ENCODE measurements at regions not wholly inside any gene's neighbourhood (a gene's known extent, or its start where the extent isn't known, plus 50 kb on each side); places are given as distances from the start of the nearest gene placed in this dataset.
"Not testable (repeated sequence)": the region's sequence is repeated elsewhere in the genome, so short reads cannot be mapped to it uniquely, and the experiment has no call there.

GRCh38 chr7:9029681-9030530 is 596.5 kb downstream of the NXPH1 start:
- no peak overlapping the region for H3K9ac ChIP-seq (ENCODE audit: low read depth in 1 of 3, low read length in 3 of 3)
- H3K4me1 ChIP-seq (ENCODE audit: control insufficient read depth in 3 of 3, insufficient read depth in 3 of 3, low read length in 3 of 3): no peaks in the 10 kb centered on the region
- no peaks in the 10 kb centered on the region for H3K36me3 ChIP-seq (ENCODE audit: control insufficient read depth in 3 of 3, insufficient read depth in 3 of 3, low read length in 3 of 3)
- no peaks in the 10 kb centered on the region for H3K27me3 ChIP-seq (ENCODE audit: control insufficient read depth in 3 of 3, insufficient read depth in 3 of 3, low read length in 3 of 3)
- H3K27ac ChIP-seq (ENCODE audit: low read depth, low read length): no peak overlapping the region
- no peak overlapping the region for H3K4me3 ChIP-seq (ENCODE audit: low read length in 3 of 3)
- no peaks in the 10 kb centered on the region for H3K9me3 ChIP-seq (ENCODE audit: control insufficient read depth in 3 of 3, low read length in 3 of 3)

- no peaks in the 10 kb centered on the region for H3K4me1 ChIP-seq (ENCODE audit: control insufficient read depth in 3 of 3, insufficient read depth in 3 of 3, low read length in 3 of 3)
- no peak overlapping the region for H3K9ac ChIP-seq (ENCODE audit: low read depth in 1 of 3, low read length in 3 of 3)
- no peaks in the 10 kb centered on the region for H3K36me3 ChIP-seq (ENCODE audit: control insufficient read depth in 3 of 3, insufficient read depth in 3 of 3, low read length in 3 of 3)
- no peaks in the 10 kb centered on the region for H3K9me3 ChIP-seq (ENCODE audit: control insufficient read depth in 3 of 3, low read length in 3 of 3)
- no peak overlapping the region for H3K4me3 ChIP-seq (ENCODE audit: low read length in 3 of 3)
- no peak overlapping the region for H3K27ac ChIP-seq (ENCODE audit: low read depth, low read length)
- H3K27me3 ChIP-seq (ENCODE audit: control insufficient read depth in 3 of 3, insufficient read depth in 3 of 3, low read length in 3 of 3): no peaks in the 10 kb centered on the region
Measured at GRCh38 chr7:9030976-9031375, 597.6 kb downstream of the NXPH1 start.

- H3K27ac ChIP-seq (ENCODE audit: low read depth, low read length): no peak overlapping the region
- H3K36me3 ChIP-seq (ENCODE audit: control insufficient read depth in 3 of 3, insufficient read depth in 3 of 3, low read length in 3 of 3): no peaks in the 10 kb centered on the region
- H3K27me3 ChIP-seq (ENCODE audit: control insufficient read depth in 3 of 3, insufficient read depth in 3 of 3, low read length in 3 of 3): no peaks in the 10 kb centered on the region
- H3K4me3 ChIP-seq (ENCODE audit: low read length in 3 of 3): no peak overlapping the region
- H3K9me3 ChIP-seq (ENCODE audit: control insufficient read depth in 3 of 3, low read length in 3 of 3): no peaks in the 10 kb centered on the region
- H3K9ac ChIP-seq (ENCODE audit: low read depth in 1 of 3, low read length in 3 of 3): no peak overlapping the region
- no peaks in the 10 kb centered on the region for H3K4me1 ChIP-seq (ENCODE audit: control insufficient read depth in 3 of 3, insufficient read depth in 3 of 3, low read length in 3 of 3)
Measured at GRCh38 chr7:9031386-9031785, 598.0 kb downstream of the NXPH1 start.

GRCh38 chr7:9036080-9036479 is 602.7 kb downstream of the NXPH1 start:
- Histone ChIP-seq H3K27ac (ENCODE audit: low read depth, low read length) (no peak overlapping the region), H3K27me3 (ENCODE audit: control insufficient read depth in 3 of 3, insufficient read depth in 3 of 3, low read length in 3 of 3) (no peaks in the 10 kb centered on the region), H3K9me3 (ENCODE audit: control insufficient read depth in 3 of 3, low read length in 3 of 3) (no peaks in the 10 kb centered on the region), H3K4me3 (ENCODE audit: low read length in 3 of 3) (no peak overlapping the region), H3K4me1 (ENCODE audit: control insufficient read depth in 3 of 3, insufficient read depth in 3 of 3, low read length in 3 of 3) (no peaks in the 10 kb centered on the region), H3K9ac (ENCODE audit: low read depth in 1 of 3, low read length in 3 of 3) (no peak overlapping the region), H3K36me3 (ENCODE audit: control insufficient read depth in 3 of 3, insufficient read depth in 3 of 3, low read length in 3 of 3) (no peaks in the 10 kb centered on the region)

- H3K27me3 ChIP-seq (ENCODE audit: control insufficient read depth in 3 of 3, insufficient read depth in 3 of 3, low read length in 3 of 3): no peaks in the 10 kb centered on the region
- no peaks in the 10 kb centered on the region for H3K36me3 ChIP-seq (ENCODE audit: control insufficient read depth in 3 of 3, insufficient read depth in 3 of 3, low read length in 3 of 3)
- H3K4me1 ChIP-seq (ENCODE audit: control insufficient read depth in 3 of 3, insufficient read depth in 3 of 3, low read length in 3 of 3): no peaks in the 10 kb centered on the region
- no peak overlapping the region for H3K27ac ChIP-seq (ENCODE audit: low read depth, low read length)
- peaks cover 0 to 2% (median 0%) of the 10 kb centered on the region in 3 donors for H3K9me3 ChIP-seq (ENCODE audit: control insufficient read depth in 3 of 3, low read length in 3 of 3)
- H3K9ac ChIP-seq (ENCODE audit: low read depth in 1 of 3, low read length in 3 of 3): no peak overlapping the region
- no peak overlapping the region for H3K4me3 ChIP-seq (ENCODE audit: low read length in 3 of 3)
Measured at GRCh38 chr7:9071160-9071762, 637.9 kb downstream of the NXPH1 start.

- H3K4me3 ChIP-seq (ENCODE audit: low read length in 3 of 3); H3K9ac ChIP-seq (ENCODE audit: low read depth in 1 of 3, low read length in 3 of 3); H3K36me3 ChIP-seq (ENCODE audit: control insufficient read depth in 3 of 3, insufficient read depth in 3 of 3, low read length in 3 of 3); H3K27me3 ChIP-seq (ENCODE audit: control insufficient read depth in 3 of 3, insufficient read depth in 3 of 3, low read length in 3 of 3); H3K4me1 ChIP-seq (ENCODE audit: control insufficient read depth in 3 of 3, insufficient read depth in 3 of 3, low read length in 3 of 3); H3K27ac ChIP-seq (ENCODE audit: low read depth, low read length); H3K9me3 ChIP-seq (ENCODE audit: control insufficient read depth in 3 of 3, low read length in 3 of 3): not testable (repeated sequence)
Measured at GRCh38 chr7:9075774-9076173, 642.4 kb downstream of the NXPH1 start.

- no peak overlapping the region for H3K9ac ChIP-seq (ENCODE audit: low read depth in 1 of 3, low read length in 3 of 3)
- H3K9me3 ChIP-seq (ENCODE audit: control insufficient read depth in 3 of 3, low read length in 3 of 3): no peaks in the 10 kb centered on the region
Measured at GRCh38 chr7:9082203-9082602, 648.8 kb downstream of the NXPH1 start.

GRCh38 chr7:9083837-9084236 is 650.4 kb downstream of the NXPH1 start:
- no peaks in the 10 kb centered on the region for H3K4me1 ChIP-seq (ENCODE audit: control insufficient read depth in 3 of 3, insufficient read depth in 3 of 3, low read length in 3 of 3)
- no peaks in the 10 kb centered on the region for H3K27me3 ChIP-seq (ENCODE audit: control insufficient read depth in 3 of 3, insufficient read depth in 3 of 3, low read length in 3 of 3)
- H3K36me3 ChIP-seq (ENCODE audit: control insufficient read depth in 3 of 3, insufficient read depth in 3 of 3, low read length in 3 of 3): no peaks in the 10 kb centered on the region
- no peak overlapping the region for H3K4me3 ChIP-seq (ENCODE audit: low read length in 3 of 3)
- H3K9ac ChIP-seq (ENCODE audit: low read depth in 1 of 3, low read length in 3 of 3): no peak overlapping the region
- H3K27ac ChIP-seq (ENCODE audit: low read depth, low read length): no peak overlapping the region
- H3K9me3 ChIP-seq (ENCODE audit: control insufficient read depth in 3 of 3, low read length in 3 of 3): no peaks in the 10 kb centered on the region

More at GRCh38 chr7:9082203-9082602, 648.8 kb downstream of the NXPH1 start:
- Histone ChIP-seq H3K4me3 (ENCODE audit: low read length in 3 of 3) (no peak overlapping the region), H3K27ac (ENCODE audit: low read depth, low read length) (no peak overlapping the region), H3K27me3 (ENCODE audit: control insufficient read depth in 3 of 3, insufficient read depth in 3 of 3, low read length in 3 of 3) (no peaks in the 10 kb centered on the region), H3K36me3 (ENCODE audit: control insufficient read depth in 3 of 3, insufficient read depth in 3 of 3, low read length in 3 of 3) (no peaks in the 10 kb centered on the region), H3K4me1 (ENCODE audit: control insufficient read depth in 3 of 3, insufficient read depth in 3 of 3, low read length in 3 of 3) (no peaks in the 10 kb centered on the region)

GRCh38 chr7:9091282-9091681 is 657.9 kb downstream of the NXPH1 start:
- Histone ChIP-seq H3K9me3 (ENCODE audit: control insufficient read depth in 3 of 3, low read length in 3 of 3) (no peaks in the 10 kb centered on the region), H3K27me3 (ENCODE audit: control insufficient read depth in 3 of 3, insufficient read depth in 3 of 3, low read length in 3 of 3) (no peaks in the 10 kb centered on the region), H3K4me1 (ENCODE audit: control insufficient read depth in 3 of 3, insufficient read depth in 3 of 3, low read length in 3 of 3) (no peaks in the 10 kb centered on the region), H3K27ac (ENCODE audit: low read depth, low read length) (no peak overlapping the region), H3K36me3 (ENCODE audit: control insufficient read depth in 3 of 3, insufficient read depth in 3 of 3, low read length in 3 of 3) (no peaks in the 10 kb centered on the region), H3K4me3 (ENCODE audit: low read length in 3 of 3) (no peak overlapping the region), H3K9ac (ENCODE audit: low read depth in 1 of 3, low read length in 3 of 3) (no peak overlapping the region)

GRCh38 chr7:9097565-9098060 is 664.2 kb downstream of the NXPH1 start:
- Histone ChIP-seq H3K27ac (ENCODE audit: low read depth, low read length) (no peak overlapping the region), H3K4me1 (ENCODE audit: control insufficient read depth in 3 of 3, insufficient read depth in 3 of 3, low read length in 3 of 3) (no peaks in the 10 kb centered on the region), H3K36me3 (ENCODE audit: control insufficient read depth in 3 of 3, insufficient read depth in 3 of 3, low read length in 3 of 3) (no peaks in the 10 kb centered on the region), H3K9ac (ENCODE audit: low read depth in 1 of 3, low read length in 3 of 3) (no peak overlapping the region), H3K27me3 (ENCODE audit: control insufficient read depth in 3 of 3, insufficient read depth in 3 of 3, low read length in 3 of 3) (no peaks in the 10 kb centered on the region), H3K4me3 (ENCODE audit: low read length in 3 of 3) (no peak overlapping the region), H3K9me3 (ENCODE audit: control insufficient read depth in 3 of 3, low read length in 3 of 3) (no peaks in the 10 kb centered on the region)

Measured in skeletal muscle tissue (tissue), 3 donors.